ENCODE measurements at regions not wholly inside any gene's neighbourhood (a gene's known extent, or its start where the extent isn't known, plus 50 kb on each side); places are given as distances from the start of the nearest gene placed in this dataset.
A peak's percentile ranks its signal among the peaks of the same experiment; 100 is the strongest.

- Histone ChIP-seq H2AFZ (ENCODE audit: low read length) (peak overlapping the region; percentile 37), H3K4me1 (ENCODE audit: control insufficient read depth in 2 of 2, insufficient read depth in 1 of 2, low read depth in 1 of 2, low read length in 2 of 2) (no peaks in the 10 kb centered on the region), H3K27me3 (ENCODE audit: control insufficient read depth in 3 of 3, insufficient read depth in 3 of 3, low read depth in 1 of 3, low read length in 3 of 3) (peaks cover 0 to 3% (median 0%) of the 10 kb centered on the region in 3 experiments), H3K79me1 (ENCODE audit: low read depth, low read length) (no peaks in the 10 kb centered on the region), H3K4me2 (ENCODE audit: insufficient read depth, low read length, poor library complexity, severe bottlenecking) (no peak overlapping the region), H3K36me3 (replicated peaks in 1 of 2; ENCODE audit: control insufficient read depth in 2 of 2, insufficient read depth in 2 of 2, low read length in 2 of 2) (no peaks in the 10 kb centered on the region), H2AK5ac (ENCODE audit: low read depth, low read length) (no peak overlapping the region), H2BK120ac (ENCODE audit: low read depth, low read length) (no peak overlapping the region), H3K9me3 (replicated peaks in 1 of 2; ENCODE audit: control insufficient read depth in 2 of 2, insufficient read depth in 1 of 2, low read depth in 1 of 2, low read length in 2 of 2) (no peaks in the 10 kb centered on the region), H3K4me3 (ENCODE audit: low read length in 2 of 2) (no peak overlapping the region), H3K18ac (ENCODE audit: low read length) (peak overlapping the region; percentile 35), H4K91ac (ENCODE audit: low read depth, low read length, poor library complexity) (no peak overlapping the region), H3K14ac (ENCODE audit: low read length) (no peak overlapping the region), H4K8ac (ENCODE audit: low read depth, low read length) (peak overlapping the region; percentile 30), H3K4ac (ENCODE audit: low read length) (no peak overlapping the region), H3K27ac (replicated peaks; ENCODE audit: low read length) (no peak overlapping the region), H2BK5ac (ENCODE audit: low read length) (no peak overlapping the region), H3K9ac (ENCODE audit: low read depth, low read length, poor library complexity) (no peak overlapping the region), H2BK12ac (ENCODE audit: low read length) (no peak overlapping the region), H2BK15ac (ENCODE audit: low read length) (no peak overlapping the region), H3K23ac (ENCODE audit: low read depth, low read length, poor library complexity) (no peak overlapping the region)
- no CpG with 5 or more reads among the region's 16 CpGs for WGBS, 2 donors (ENCODE audit: extremely low coverage in 2 of 2, insufficient read length in 2 of 2, insufficient replicate concordance in 1 of 2)
- DNase-seq (ENCODE audit: low spot score), result no peak
Observed at GRCh38 chr9:26426551-26427131, 466.0 kb downstream of the CAAP1 start.

- no peak overlapping the region for H3K9ac ChIP-seq (ENCODE audit: low read depth, low read length, poor library complexity)
- H2BK15ac ChIP-seq (ENCODE audit: low read length), result no peak overlapping the region
- no peak overlapping the region for H3K14ac ChIP-seq (ENCODE audit: low read length)
- no peaks in the 10 kb centered on the region for H3K36me3 ChIP-seq (replicated peaks in 1 of 2; ENCODE audit: control insufficient read depth in 2 of 2, insufficient read depth in 2 of 2, low read length in 2 of 2)
- no peak overlapping the region for H3K4me3 ChIP-seq (ENCODE audit: low read length in 2 of 2)
- no peak overlapping the region for H2BK120ac ChIP-seq (ENCODE audit: low read depth, low read length)
- H2AFZ ChIP-seq (ENCODE audit: low read length), result no peak overlapping the region
- H2BK12ac ChIP-seq (ENCODE audit: low read length), result no peak overlapping the region
- no peak overlapping the region for H3K18ac ChIP-seq (ENCODE audit: low read length)
- H2BK5ac ChIP-seq (ENCODE audit: low read length), result no peak overlapping the region
- no peak overlapping the region for H3K4me2 ChIP-seq (ENCODE audit: insufficient read depth, low read length, poor library complexity, severe bottlenecking)
- H2AK5ac ChIP-seq (ENCODE audit: low read depth, low read length), result no peak overlapping the region
- H3K27ac ChIP-seq (replicated peaks; ENCODE audit: low read length), result no peak overlapping the region
- WGBS, 2 donors (ENCODE audit: extremely low coverage in 2 of 2, insufficient read length in 2 of 2, insufficient replicate concordance in 1 of 2), result no CpG with 5 or more reads among the region's 3 CpGs
- H3K9me3 ChIP-seq (replicated peaks in 1 of 2; ENCODE audit: control insufficient read depth in 2 of 2, insufficient read depth in 1 of 2, low read depth in 1 of 2, low read length in 2 of 2), result no peaks in the 10 kb centered on the region
- no peak for DNase-seq (ENCODE audit: low spot score)
- peaks cover 0 to under 1% (median 0%) of the 10 kb centered on the region in 3 experiments for H3K27me3 ChIP-seq (ENCODE audit: control insufficient read depth in 3 of 3, insufficient read depth in 3 of 3, low read depth in 1 of 3, low read length in 3 of 3)
- H3K79me1 ChIP-seq (ENCODE audit: low read depth, low read length), result no peaks in the 10 kb centered on the region
- H3K23ac ChIP-seq (ENCODE audit: low read depth, low read length, poor library complexity), result no peak overlapping the region
- no peak overlapping the region for H3K4ac ChIP-seq (ENCODE audit: low read length)
- no peak overlapping the region for H4K8ac ChIP-seq (ENCODE audit: low read depth, low read length)
- no peaks in the 10 kb centered on the region for H3K4me1 ChIP-seq (ENCODE audit: control insufficient read depth in 2 of 2, insufficient read depth in 1 of 2, low read depth in 1 of 2, low read length in 2 of 2)
- H4K91ac ChIP-seq (ENCODE audit: low read depth, low read length, poor library complexity), result no peak overlapping the region
Observed at GRCh38 chr9:26418480-26418879, 474.1 kb downstream of the CAAP1 start.

DNA sequence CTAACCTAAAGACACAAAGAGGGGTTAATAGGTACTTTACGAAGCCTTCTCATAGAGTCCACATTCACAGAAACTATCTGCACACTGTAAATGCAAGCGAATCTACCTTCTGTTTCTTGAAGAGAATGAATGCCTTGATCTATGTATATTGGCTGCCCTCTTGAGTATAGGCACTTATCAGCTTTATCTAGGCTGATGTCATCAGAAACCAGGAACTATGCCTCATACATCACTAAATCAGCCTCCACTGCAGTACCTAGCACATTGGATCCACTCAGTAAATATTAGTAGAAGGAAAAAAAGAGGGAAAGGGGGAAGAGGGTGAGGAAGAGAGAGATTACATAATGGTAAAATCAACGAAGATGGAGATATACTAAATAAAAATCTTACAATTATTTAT lies 477.1 kb downstream of the CAAP1 start:
- no peak overlapping the region for H3K23ac ChIP-seq (ENCODE audit: low read depth, low read length, poor library complexity)
- no peak overlapping the region for H3K9ac ChIP-seq (ENCODE audit: low read depth, low read length, poor library complexity)
- no peak overlapping the region for H2BK15ac ChIP-seq (ENCODE audit: low read length)
- no peak overlapping the region for H2BK5ac ChIP-seq (ENCODE audit: low read length)
- H3K27me3 ChIP-seq (ENCODE audit: control insufficient read depth in 3 of 3, insufficient read depth in 3 of 3, low read depth in 1 of 3, low read length in 3 of 3), result no peaks in the 10 kb centered on the region
- H3K4me2 ChIP-seq (ENCODE audit: insufficient read depth, low read length, poor library complexity, severe bottlenecking), result no peak overlapping the region
- no peak overlapping the region for H3K4ac ChIP-seq (ENCODE audit: low read length)
- H3K18ac ChIP-seq (ENCODE audit: low read length), result no peak overlapping the region
- H3K9me3 ChIP-seq (replicated peaks in 1 of 2; ENCODE audit: control insufficient read depth in 2 of 2, insufficient read depth in 1 of 2, low read depth in 1 of 2, low read length in 2 of 2), result no peaks in the 10 kb centered on the region
- no peak overlapping the region for H2AK5ac ChIP-seq (ENCODE audit: low read depth, low read length)
- DNase-seq (ENCODE audit: low spot score), result no peak
- no peak overlapping the region for H2AFZ ChIP-seq (ENCODE audit: low read length)
- no peaks in the 10 kb centered on the region for H3K79me1 ChIP-seq (ENCODE audit: low read depth, low read length)
- no peak overlapping the region for H4K8ac ChIP-seq (ENCODE audit: low read depth, low read length)
- no peak overlapping the region for H2BK120ac ChIP-seq (ENCODE audit: low read depth, low read length)
- no peak overlapping the region for H2BK12ac ChIP-seq (ENCODE audit: low read length)
- no peak overlapping the region for H4K91ac ChIP-seq (ENCODE audit: low read depth, low read length, poor library complexity)
- 100% methylated on average over 1 of the region's 3 CpGs; no CpG with 5 or more reads in 1 of the 2 donors for WGBS, 2 donors (ENCODE audit: extremely low coverage in 2 of 2, insufficient read length in 2 of 2, insufficient replicate concordance in 1 of 2)
- H3K36me3 ChIP-seq (replicated peaks in 1 of 2; ENCODE audit: control insufficient read depth in 2 of 2, insufficient read depth in 2 of 2, low read length in 2 of 2), result no peaks in the 10 kb centered on the region
- H3K27ac ChIP-seq (replicated peaks; ENCODE audit: low read length), result no peak overlapping the region
- H3K14ac ChIP-seq (ENCODE audit: low read length), result no peak overlapping the region
- no peaks in the 10 kb centered on the region for H3K4me1 ChIP-seq (ENCODE audit: control insufficient read depth in 2 of 2, insufficient read depth in 1 of 2, low read depth in 1 of 2, low read length in 2 of 2)
- no peak overlapping the region for H3K4me3 ChIP-seq (ENCODE audit: low read length in 2 of 2)

DNA sequence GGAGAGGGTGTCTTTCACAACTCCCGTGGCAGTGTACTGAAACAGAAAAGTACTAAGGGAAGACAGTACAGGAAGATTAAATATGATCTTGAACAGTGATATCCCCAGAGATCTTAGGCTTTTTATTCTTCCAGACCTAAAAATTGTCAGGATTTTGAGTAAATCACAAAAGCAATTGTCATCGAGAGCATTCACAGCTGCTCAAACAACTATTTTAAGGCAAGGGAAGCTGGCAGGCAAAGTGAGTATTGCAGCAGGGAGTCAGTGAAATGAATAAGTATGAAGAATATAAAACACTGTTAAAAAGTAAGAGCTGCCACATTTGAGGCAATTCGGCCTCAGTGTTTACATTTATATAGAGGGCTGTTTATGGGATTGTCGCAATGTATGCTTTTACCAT lies 479.0 kb downstream of the CAAP1 start:
- no CpG with 5 or more reads among the region's 4 CpGs for WGBS, 2 donors (ENCODE audit: extremely low coverage in 2 of 2, insufficient read length in 2 of 2, insufficient replicate concordance in 1 of 2)
- Histone ChIP-seq H3K23ac (ENCODE audit: low read depth, low read length, poor library complexity) (no peak overlapping the region), H2AK5ac (ENCODE audit: low read depth, low read length) (no peak overlapping the region), H2BK120ac (ENCODE audit: low read depth, low read length) (no peak overlapping the region), H3K4me3 (ENCODE audit: low read length in 2 of 2) (no peak overlapping the region), H4K8ac (ENCODE audit: low read depth, low read length) (no peak overlapping the region), H3K9me3 (replicated peaks in 1 of 2; ENCODE audit: control insufficient read depth in 2 of 2, insufficient read depth in 1 of 2, low read depth in 1 of 2, low read length in 2 of 2) (no peaks in the 10 kb centered on the region), H2BK15ac (ENCODE audit: low read length) (no peak overlapping the region), H3K9ac (ENCODE audit: low read depth, low read length, poor library complexity) (no peak overlapping the region), H3K4me1 (ENCODE audit: control insufficient read depth in 2 of 2, insufficient read depth in 1 of 2, low read depth in 1 of 2, low read length in 2 of 2) (no peaks in the 10 kb centered on the region), H3K36me3 (replicated peaks in 1 of 2; ENCODE audit: control insufficient read depth in 2 of 2, insufficient read depth in 2 of 2, low read length in 2 of 2) (no peaks in the 10 kb centered on the region), H3K18ac (ENCODE audit: low read length) (no peak overlapping the region), H3K79me1 (ENCODE audit: low read depth, low read length) (no peaks in the 10 kb centered on the region), H3K4me2 (ENCODE audit: insufficient read depth, low read length, poor library complexity, severe bottlenecking) (no peak overlapping the region), H3K27me3 (ENCODE audit: control insufficient read depth in 3 of 3, insufficient read depth in 3 of 3, low read depth in 1 of 3, low read length in 3 of 3) (no peaks in the 10 kb centered on the region), H2BK12ac (ENCODE audit: low read length) (no peak overlapping the region), H2BK5ac (ENCODE audit: low read length) (no peak overlapping the region), H3K27ac (replicated peaks; ENCODE audit: low read length) (no peak overlapping the region), H2AFZ (ENCODE audit: low read length) (no peak overlapping the region), H3K14ac (ENCODE audit: low read length) (no peak overlapping the region), H3K4ac (ENCODE audit: low read length) (no peak overlapping the region), H4K91ac (ENCODE audit: low read depth, low read length, poor library complexity) (no peak overlapping the region)
- DNase-seq (ENCODE audit: low spot score), result no peak

Data from neuronal stem cell (in vitro differentiated cells).